Activated naive CD4-positive, alpha-beta T cell treated with anti-CD3 and anti-CD28 coated beads, Interleukin-2, amount 50 U/mL, for 16 hours (primary cell): ENCODE measurements at regions not wholly inside any gene's neighbourhood (a gene's known extent, or its start where the extent isn't known, plus 50 kb on each side); places are given as distances from the start of the nearest gene placed in this dataset.

Experiments used
- DNase-seq: peaks from one replicate; pipeline ENCODE4 v3.0.0-alpha.2; 2020

DNA sequence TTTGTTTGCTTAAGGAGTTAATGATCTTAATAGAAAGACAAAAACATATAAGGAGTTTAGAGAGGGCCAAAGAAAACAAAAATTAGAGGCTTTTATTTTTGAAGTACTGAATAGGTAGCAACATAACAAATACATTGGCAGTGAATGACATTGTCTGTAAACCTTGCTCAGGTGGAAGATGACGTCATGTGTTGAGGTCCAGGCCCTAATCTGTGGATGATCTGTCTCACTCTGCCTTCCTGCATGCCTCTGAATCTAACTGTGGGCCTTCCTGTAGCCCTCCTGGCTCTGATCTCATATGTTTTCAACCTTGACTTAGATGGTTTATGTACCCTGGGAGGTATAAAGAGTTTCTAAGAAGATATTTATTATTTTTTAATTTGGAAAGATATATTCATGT, 58.1 kb upstream of the DYNAP start:
- DNase-seq: no peak
